Smooth muscle cell of the brain vasculature (primary cell): ENCODE measurements at regions not wholly inside any gene's neighbourhood (a gene's known extent, or its start where the extent isn't known, plus 50 kb on each side); places are given as distances from the start of the nearest gene placed in this dataset.

ENCODE experiments used
- DNase-seq: peaks from one replicate; pipeline ENCODE4 v3.0.0-alpha.2; 2012; ENCODE audit warnings: low read depth, low spot score

GRCh38 chr13:75132701-75133695 lies 349.0 kb downstream of the TBC1D4 start:
- no peak for DNase-seq

- DNase-seq = no peak
These were observed 352.6 kb downstream of the TBC1D4 start for GRCh38 chr13:75129331-75129730.

DNA sequence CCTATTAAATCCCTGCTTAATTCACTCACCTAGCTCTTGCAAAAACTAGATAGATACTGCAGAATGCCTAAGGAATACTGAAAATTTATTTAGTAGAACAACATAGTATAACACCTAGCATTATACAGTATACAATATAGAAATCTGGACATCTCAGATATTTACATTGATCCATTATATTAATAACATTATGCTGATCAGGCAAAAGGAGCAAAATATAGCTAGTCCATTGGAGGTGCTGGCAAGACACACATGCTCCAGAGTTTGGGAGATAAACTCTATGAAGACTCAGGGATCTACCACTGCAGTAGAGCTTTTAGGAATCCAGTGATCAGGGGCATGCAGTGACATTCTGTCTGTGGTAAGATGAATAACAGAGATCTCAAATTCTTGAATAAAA lies 357.6 kb downstream of the TBC1D4 start:
- no peak for DNase-seq

DNA sequence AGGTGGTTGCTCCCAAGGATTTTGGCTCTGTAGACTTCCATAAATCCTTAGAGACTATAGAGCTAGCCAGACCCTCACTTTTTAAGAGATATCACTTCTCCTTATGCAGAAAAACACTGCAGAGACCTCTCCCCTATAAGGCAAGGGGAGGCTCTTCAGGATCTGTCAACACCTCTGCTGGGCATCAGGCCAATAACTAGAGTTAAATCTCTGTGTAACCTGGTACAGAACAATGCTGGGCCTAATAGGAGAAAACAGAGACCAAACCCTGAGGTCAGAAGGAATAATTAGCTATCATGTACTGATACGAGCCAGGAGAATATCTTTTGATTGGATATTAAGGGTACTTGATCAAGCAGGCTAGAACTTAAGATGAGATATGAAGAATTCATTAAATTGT lies 358.5 kb downstream of the TBC1D4 start:
- DNase-seq = no peak

DNA sequence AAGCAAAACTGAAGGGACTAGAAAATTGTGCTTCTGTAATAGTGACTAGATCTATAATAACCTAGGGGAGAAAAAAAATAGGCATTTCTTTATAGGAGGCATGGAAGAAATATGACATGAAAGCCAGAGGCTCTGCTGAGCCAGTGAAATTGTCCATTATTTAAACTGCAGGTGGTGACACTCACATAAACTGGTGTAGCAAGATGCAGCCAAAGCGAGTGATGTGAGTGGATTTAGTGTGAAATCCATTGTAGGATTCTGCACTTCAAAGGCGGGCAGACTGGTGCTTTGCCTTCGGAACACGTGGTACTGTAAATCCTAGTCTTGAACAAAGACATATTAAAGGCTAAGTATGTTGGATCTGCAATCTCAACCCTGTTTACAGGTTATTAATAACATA lies 361.9 kb downstream of the TBC1D4 start:
- DNase-seq = no peak

- DNase-seq = no peak
These were observed 366.8 kb downstream of the TBC1D4 start for GRCh38 chr13:75115171-75115570.

- DNase-seq = no peak
These were observed 378.0 kb downstream of the TBC1D4 start for GRCh38 chr13:75103976-75104375.

DNA sequence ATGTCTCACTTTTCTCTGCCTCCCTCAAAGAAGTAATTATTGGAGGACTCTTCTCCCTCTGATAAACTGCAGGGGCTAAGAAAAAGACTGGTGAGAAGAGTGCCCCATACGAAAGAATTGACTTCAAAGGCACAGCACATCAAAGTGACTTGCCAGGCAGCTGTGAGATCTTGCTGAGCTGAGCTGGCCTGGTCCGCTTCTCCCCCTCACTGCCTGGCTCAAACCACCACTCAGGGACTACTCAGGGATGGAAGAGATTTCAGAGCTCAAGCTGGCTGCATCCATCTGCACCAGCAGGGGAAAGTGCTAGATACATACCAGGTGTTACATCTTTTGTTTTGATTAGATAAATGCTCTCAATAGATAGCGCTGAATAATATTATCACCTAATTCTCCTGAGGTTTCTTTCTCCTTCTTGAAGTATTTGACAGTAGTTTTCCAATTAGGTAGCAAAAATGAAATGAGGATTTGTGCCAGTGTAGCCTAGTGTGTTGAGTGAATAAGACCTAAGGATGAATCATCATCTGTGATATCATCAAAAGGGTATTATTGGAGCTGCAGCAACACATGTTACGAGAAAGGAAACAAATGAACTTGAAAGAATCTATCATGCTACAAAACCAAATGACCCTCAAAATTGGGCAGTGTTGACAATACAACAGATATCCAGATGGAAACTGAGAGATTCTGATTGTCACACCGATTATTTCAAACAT lies 379.8 kb downstream of the TBC1D4 start:
- DNase-seq = no peak

DNA sequence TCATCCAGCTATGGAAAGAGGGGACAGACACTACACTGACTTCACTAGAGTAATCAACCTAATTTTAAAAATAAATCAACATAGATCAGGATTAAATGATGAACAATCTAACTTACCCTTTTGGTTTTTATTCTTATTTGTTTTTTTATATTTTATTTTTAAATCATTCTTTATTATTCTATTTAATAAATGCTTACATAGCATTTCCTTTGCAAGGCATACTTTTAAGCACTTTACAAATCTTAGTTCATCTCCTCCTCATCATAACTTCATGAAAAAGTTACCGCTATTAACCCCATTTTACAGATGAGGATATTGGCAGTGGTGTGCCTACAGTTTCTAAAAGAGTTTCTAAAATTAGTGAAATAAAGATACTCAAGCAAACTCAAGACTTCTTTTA lies 380.6 kb downstream of the TBC1D4 start:
- no peak for DNase-seq

GRCh38 chr13:75092143-75092542 lies 389.8 kb downstream of the TBC1D4 start:
- no peak for DNase-seq

- DNase-seq = no peak
These were observed 390.3 kb downstream of the TBC1D4 start for GRCh38 chr13:75091718-75092117.

- DNase-seq = no peak
These were observed 390.9 kb downstream of the TBC1D4 start for GRCh38 chr13:75090872-75091615.

- no peak for DNase-seq
These were observed 393.1 kb downstream of the TBC1D4 start for GRCh38 chr13:75088915-75089314.

DNA sequence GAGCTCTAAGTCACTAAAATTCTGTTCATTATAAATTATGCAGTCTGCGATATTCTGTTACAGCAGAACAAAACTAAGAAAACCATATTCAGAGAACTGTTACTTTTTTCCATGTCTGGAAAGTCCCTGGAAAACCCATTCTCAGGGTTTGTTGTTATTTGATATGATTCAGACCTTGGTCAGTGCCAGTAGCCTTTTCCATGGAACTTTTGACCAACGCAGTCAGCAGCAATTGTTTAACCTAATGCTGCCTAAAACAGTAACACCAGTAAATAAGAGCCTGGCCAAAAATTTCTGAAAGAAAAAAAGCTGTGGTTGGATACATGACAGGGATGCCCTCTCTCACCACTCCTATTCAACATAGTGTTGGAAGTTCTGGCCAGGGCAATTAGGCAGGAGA lies 402.7 kb downstream of the TBC1D4 start:
- no peak for DNase-seq

- no peak for DNase-seq
These were observed 405.5 kb downstream of the TBC1D4 start for GRCh38 chr13:75076476-75076875.

DNA sequence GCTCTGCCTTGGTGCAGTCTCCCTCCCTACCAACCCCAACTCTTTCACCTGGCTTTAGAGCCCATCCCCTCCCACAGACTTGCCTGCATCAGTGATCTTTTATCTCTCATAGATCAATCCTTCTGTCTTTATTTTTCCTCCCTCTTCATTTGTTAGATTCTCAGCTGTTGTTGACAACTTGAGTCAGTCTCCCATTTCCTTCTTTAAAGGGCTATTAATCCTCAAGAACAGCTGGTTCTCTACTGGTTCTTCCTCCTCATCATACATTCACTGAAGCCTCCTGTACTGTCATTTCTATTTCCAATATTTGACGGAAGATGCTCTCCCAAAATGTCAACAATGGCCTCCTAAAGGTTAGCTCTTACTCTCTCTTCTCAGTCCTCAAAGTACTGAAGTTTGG lies 408.2 kb downstream of the TBC1D4 start:
- no peak for DNase-seq

DNA sequence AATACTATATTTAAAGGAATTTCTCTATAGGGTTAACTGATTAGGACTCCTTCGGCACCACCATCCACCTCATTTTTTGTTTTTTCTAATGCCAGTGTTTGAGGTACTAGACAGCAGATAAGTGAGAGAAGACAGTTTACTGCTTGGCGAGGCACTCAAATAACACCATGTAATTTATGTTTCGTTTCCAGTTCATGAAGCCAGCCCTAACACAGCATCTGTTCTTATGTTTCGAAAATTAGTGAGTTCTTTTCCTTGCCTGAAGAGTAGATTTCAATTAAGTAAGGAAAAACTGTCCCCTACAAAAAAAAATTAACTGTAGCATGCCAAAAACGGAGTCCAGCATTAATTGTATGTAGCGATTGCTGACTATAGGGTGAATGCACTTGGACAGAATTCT lies 409.1 kb downstream of the TBC1D4 start:
- DNase-seq = no peak

DNA sequence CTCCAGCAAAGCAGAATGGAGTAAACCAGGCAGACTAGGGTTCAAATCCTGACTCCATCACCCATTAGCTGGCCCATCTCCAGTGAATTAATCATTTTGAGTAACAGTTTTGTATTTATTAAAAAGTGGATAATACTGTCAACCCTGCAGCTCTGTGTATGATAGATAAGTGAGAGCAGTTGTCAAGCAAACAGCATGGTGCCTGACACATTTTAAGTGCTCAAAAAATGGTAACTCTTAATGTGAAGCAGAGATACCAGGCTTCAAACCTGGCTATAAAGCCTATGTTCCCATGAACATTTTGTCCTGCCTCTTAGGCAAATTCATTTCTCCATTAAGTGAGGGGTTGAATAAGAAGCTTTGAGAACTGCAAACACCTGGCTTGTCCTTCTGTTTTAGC lies 409.6 kb downstream of the TBC1D4 start:
- no peak for DNase-seq

GRCh38 chr13:75071796-75072195 lies 410.2 kb downstream of the TBC1D4 start:
- DNase-seq = no peak

DNA sequence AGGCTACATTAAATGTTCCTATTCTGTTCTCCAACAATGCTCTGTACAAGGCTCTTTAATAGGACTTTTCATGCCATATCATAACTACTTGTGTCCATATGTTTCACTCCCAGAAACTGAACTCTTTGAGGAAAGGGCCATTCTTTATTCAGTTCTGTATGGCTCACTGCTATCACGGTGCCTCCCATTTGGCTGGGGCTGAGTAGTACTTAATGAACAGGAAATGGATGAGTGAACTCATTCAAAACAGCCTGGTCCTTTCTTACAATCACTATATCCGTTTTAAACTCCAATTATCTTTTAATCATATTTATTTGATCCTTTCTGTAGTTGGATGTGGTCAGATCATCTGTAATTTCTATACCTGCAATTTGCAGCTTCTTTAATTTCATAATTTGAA lies 410.6 kb downstream of the TBC1D4 start:
- no peak for DNase-seq

DNA sequence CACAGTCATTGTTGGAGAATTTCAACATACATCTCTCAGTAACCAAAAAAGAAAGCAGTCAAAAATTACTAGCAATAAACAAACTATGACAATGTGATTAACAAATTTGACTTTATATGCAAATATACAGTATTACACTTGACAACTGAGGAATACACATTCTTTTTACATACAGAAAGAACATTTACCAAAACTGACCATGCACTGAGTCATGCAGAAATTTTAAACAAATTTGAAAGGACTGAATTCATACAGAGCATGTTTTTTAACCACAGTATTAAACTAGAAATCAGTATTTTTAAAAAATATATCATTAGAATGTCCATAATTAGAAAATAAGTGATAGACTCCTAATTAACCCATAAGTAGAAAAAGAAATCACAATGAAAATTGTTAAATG lies 420.1 kb downstream of the TBC1D4 start:
- no peak for DNase-seq

- DNase-seq = no peak
These were observed 426.7 kb downstream of the TBC1D4 start for GRCh38 chr13:75055296-75055695.
